ENCODE measurements at regions not wholly inside any gene's neighbourhood (a gene's known extent, or its start where the extent isn't known, plus 50 kb on each side); places are given as distances from the start of the nearest gene placed in this dataset.

DNA sequence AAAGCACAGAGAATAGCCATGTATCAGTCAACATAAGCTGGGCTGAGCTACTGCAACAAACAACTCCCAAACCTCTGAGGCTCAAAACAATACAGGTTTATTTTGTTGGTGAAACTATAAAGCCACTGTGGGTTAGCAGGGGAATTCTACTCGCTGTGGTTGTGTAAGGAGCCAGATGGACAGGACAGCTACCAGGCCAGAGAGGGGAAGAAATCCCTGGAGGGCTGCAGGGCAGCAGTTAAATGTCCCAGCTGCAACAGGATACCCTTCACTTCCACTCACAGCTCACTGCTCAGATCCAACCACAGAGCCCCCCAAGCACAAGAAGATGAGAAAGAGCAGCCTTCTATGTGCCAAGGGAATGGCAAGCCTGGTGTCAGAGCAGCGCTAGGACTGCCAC lies 245.9 kb upstream of the RAB6C start:
- no peaks in the 10 kb centered on the region for H3K36me3 ChIP-seq (replicated peaks; ENCODE audit: insufficient read depth, low read depth)
- no peak overlapping the region for H3K27ac ChIP-seq
- 68% methylated on average over 2 of the region's 2 CpGs for WGBS (ENCODE audit: low lambda C conversion rate, missing lambda C conversion rate)
- no peaks in the 10 kb centered on the region for H3K4me1 ChIP-seq (ENCODE audit: insufficient read depth)
- H3K4me2 ChIP-seq: no peak overlapping the region
- H3K4me3 ChIP-seq: no peak overlapping the region
- H2AFZ ChIP-seq: no peak overlapping the region
- H4K20me1 ChIP-seq (ENCODE audit: insufficient read depth, poor library complexity, severe bottlenecking): no peaks in the 10 kb centered on the region
- no peaks in the 10 kb centered on the region for H3K9me3 ChIP-seq (ENCODE audit: low read depth)
- TF ChIP-seq, protein P1, sequence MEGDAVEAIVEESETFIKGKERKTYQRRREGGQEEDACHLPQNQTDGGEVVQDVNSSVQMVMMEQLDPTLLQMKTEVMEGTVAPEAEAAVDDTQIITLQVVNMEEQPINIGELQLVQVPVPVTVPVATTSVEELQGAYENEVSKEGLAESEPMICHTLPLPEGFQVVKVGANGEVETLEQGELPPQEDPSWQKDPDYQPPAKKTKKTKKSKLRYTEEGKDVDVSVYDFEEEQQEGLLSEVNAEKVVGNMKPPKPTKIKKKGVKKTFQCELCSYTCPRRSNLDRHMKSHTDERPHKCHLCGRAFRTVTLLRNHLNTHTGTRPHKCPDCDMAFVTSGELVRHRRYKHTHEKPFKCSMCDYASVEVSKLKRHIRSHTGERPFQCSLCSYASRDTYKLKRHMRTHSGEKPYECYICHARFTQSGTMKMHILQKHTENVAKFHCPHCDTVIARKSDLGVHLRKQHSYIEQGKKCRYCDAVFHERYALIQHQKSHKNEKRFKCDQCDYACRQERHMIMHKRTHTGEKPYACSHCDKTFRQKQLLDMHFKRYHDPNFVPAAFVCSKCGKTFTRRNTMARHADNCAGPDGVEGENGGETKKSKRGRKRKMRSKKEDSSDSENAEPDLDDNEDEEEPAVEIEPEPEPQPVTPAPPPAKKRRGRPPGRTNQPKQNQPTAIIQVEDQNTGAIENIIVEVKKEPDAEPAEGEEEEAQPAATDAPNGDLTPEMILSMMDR (IDR thresholded peaks at IDR 0.05; ENCODE audit: poor library complexity): no peak
- TF ChIP-seq EZH2 (IDR thresholded peaks at IDR 0.05; ENCODE audit: borderline replicate concordance): no peak
- no peak for TF ChIP-seq EZH2phosphoT487 (IDR thresholded peaks at IDR 0.05; ENCODE audit: low read depth, severe bottlenecking, unreplicated experiment)
- no peaks in the 10 kb centered on the region for H3K9me2 ChIP-seq (replicated peaks; ENCODE audit: insufficient read depth)
- H3K79me2 ChIP-seq: no peaks in the 10 kb centered on the region
- DNase-seq (ENCODE audit: low spot score): no peak
- H3K27me3 ChIP-seq: no peaks in the 10 kb centered on the region

DNA sequence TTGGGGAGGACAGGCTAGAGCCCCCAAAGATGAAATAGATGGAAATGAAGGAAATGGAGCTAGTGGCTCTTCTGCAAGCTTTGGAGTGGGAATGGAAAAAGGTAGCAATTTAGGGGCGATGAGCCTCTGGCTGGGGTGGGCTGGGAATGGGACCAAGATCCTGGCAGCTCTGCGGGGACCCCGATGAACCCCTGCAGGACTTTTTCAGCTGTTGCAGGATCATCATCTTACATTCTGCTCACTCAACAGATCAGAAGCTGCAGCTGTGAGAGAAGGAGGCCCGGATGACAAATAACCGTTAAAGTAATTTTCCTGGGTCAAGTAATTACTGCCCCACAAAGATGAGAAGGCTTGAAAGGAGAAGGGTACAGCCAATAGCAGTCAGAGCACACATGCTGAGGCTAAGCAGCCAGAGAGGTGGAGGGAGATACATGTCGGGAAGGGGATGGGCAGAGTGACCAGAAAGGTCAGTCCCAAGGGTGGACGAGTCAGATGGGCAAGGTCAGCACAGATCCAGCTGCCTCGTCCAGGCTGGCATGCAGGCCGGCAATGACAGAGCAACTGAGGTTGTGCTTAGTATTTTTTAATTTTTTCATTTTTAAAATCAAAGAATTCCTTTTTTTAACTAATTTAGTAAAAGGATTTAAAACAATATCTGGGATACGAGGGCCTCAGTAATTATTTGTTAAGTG lies 245.0 kb upstream of the RAB6C start:
- Histone ChIP-seq H3K79me2 (no peaks in the 10 kb centered on the region), H3K4me1 (ENCODE audit: insufficient read depth) (no peaks in the 10 kb centered on the region), H3K4me3 (no peak overlapping the region), H3K9me3 (ENCODE audit: low read depth) (no peaks in the 10 kb centered on the region), H3K4me2 (no peak overlapping the region), H3K27ac (no peak overlapping the region), H3K9me2 (replicated peaks; ENCODE audit: insufficient read depth) (no peaks in the 10 kb centered on the region), H2AFZ (no peak overlapping the region), H3K27me3 (no peaks in the 10 kb centered on the region), H4K20me1 (ENCODE audit: insufficient read depth, poor library complexity, severe bottlenecking) (no peaks in the 10 kb centered on the region), H3K36me3 (replicated peaks; ENCODE audit: insufficient read depth, low read depth) (no peaks in the 10 kb centered on the region)
- WGBS (ENCODE audit: low lambda C conversion rate, missing lambda C conversion rate): 93% methylated on average over 10 of the region's 10 CpGs
- DNase-seq (ENCODE audit: low spot score): no peak
- TF ChIP-seq EZH2 (IDR thresholded peaks at IDR 0.05; ENCODE audit: borderline replicate concordance): no peak
- no peak for TF ChIP-seq EZH2phosphoT487 (IDR thresholded peaks at IDR 0.05; ENCODE audit: low read depth, severe bottlenecking, unreplicated experiment)
- TF ChIP-seq, protein P1 (IDR thresholded peaks at IDR 0.05; ENCODE audit: poor library complexity): no peak

DNA sequence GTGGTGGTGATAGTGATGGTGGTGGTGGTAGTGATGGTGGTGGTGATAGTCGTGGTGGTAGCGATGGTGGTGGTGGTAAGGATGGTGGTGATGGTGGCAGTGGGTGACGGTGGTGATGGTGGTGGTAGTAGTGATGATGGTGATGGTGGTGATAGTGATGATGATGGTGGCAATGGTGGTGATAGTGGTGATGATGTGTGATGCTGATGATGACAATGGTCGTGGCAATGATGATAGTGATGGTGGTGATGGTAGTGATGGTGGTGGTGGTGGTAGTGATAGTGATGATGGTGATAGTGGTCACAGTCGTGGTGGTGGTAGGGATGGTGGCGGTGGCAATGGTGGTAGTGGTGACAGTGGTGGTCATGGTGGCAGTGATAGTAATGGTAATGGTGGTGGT lies 243.9 kb upstream of the RAB6C start:
- no peak overlapping the region for H3K4me3 ChIP-seq
- H3K4me1 ChIP-seq (ENCODE audit: insufficient read depth): no peaks in the 10 kb centered on the region
- DNase-seq (ENCODE audit: low spot score): no peak
- no peaks in the 10 kb centered on the region for H3K79me2 ChIP-seq
- H3K27ac ChIP-seq: no peak overlapping the region
- no peaks in the 10 kb centered on the region for H3K27me3 ChIP-seq
- no peaks in the 10 kb centered on the region for H3K9me2 ChIP-seq (replicated peaks; ENCODE audit: insufficient read depth)
- H3K9me3 ChIP-seq (ENCODE audit: low read depth): no peaks in the 10 kb centered on the region
- H4K20me1 ChIP-seq (ENCODE audit: insufficient read depth, poor library complexity, severe bottlenecking): no peaks in the 10 kb centered on the region
- no peak overlapping the region for H2AFZ ChIP-seq
- no peaks in the 10 kb centered on the region for H3K36me3 ChIP-seq (replicated peaks; ENCODE audit: insufficient read depth, low read depth)
- H3K4me2 ChIP-seq: no peak overlapping the region
- TF ChIP-seq EZH2 (IDR thresholded peaks at IDR 0.05; ENCODE audit: borderline replicate concordance) (no peak), EZH2phosphoT487 (IDR thresholded peaks at IDR 0.05; ENCODE audit: low read depth, severe bottlenecking, unreplicated experiment) (no peak)
- WGBS (ENCODE audit: low lambda C conversion rate, missing lambda C conversion rate): 98% methylated on average over 4 of the region's 6 CpGs

DNA sequence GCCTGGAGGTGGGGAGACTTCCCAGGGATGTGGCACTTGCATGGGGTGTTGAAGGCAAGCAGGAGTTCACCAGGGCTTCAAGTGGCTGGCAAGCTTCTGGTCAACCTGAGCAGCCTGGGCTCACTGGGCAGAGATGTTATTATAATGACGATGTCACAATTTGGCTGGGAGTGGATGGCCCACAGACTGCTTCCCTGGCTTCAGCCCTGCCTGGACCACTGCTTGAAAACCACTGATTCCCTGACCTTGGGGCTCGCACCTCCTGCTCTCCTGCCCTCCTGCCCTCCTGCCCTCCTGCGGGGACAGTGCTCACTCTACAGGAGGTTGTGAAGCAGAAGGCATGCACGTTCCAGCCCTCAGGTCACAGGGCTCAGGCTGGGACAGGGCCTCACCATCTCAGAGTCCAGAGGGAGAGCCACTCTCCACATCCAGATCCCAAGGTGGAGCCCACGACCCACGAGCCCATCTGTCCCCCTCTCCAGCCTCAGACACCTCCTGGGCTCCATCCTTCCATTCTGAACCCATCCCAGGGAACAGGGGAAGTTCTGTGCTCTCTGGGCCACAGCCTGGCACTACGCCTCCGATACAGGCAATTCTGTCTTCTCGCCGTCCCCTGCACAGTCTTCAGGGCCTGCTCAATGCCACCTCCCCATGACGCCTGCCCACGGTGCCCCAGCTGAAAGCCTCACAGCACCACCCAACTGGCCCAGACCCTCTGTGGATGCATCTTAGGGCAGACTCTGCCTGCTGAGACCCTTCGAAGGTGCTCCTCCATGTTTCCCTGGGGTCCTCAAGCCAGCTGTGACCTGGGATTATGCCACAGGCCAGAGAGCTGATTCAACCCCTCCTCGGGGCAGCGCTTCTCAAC lies 241.6 kb upstream of the RAB6C start:
- H3K9me3 ChIP-seq (ENCODE audit: low read depth): no peaks in the 10 kb centered on the region
- no peaks in the 10 kb centered on the region for H4K20me1 ChIP-seq (ENCODE audit: insufficient read depth, poor library complexity, severe bottlenecking)
- no peaks in the 10 kb centered on the region for H3K9me2 ChIP-seq (replicated peaks; ENCODE audit: insufficient read depth)
- TF ChIP-seq, protein P1 (IDR thresholded peaks at IDR 0.05; ENCODE audit: poor library complexity): no peak
- TF ChIP-seq EZH2 (IDR thresholded peaks at IDR 0.05; ENCODE audit: borderline replicate concordance) (no peak), EZH2phosphoT487 (IDR thresholded peaks at IDR 0.05; ENCODE audit: low read depth, severe bottlenecking, unreplicated experiment) (no peak)
- no peaks in the 10 kb centered on the region for H3K79me2 ChIP-seq
- no peaks in the 10 kb centered on the region for H3K4me1 ChIP-seq (ENCODE audit: insufficient read depth)
- H3K4me3 ChIP-seq: no peak overlapping the region
- no peaks in the 10 kb centered on the region for H3K36me3 ChIP-seq (replicated peaks; ENCODE audit: insufficient read depth, low read depth)
- H2AFZ ChIP-seq: no peak overlapping the region
- no peak overlapping the region for H3K4me2 ChIP-seq
- H3K27ac ChIP-seq: no peak overlapping the region
- no peak for DNase-seq (ENCODE audit: low spot score)
- H3K27me3 ChIP-seq: no peaks in the 10 kb centered on the region
- WGBS (ENCODE audit: low lambda C conversion rate, missing lambda C conversion rate): 90% methylated on average over 15 of the region's 15 CpGs
